RWPE1 (cell line): ENCODE measurements at regions not wholly inside any gene's neighbourhood (a gene's known extent, or its start where the extent isn't known, plus 50 kb on each side); places are given as distances from the start of the nearest gene placed in this dataset.

Source experiments
- CTCF ChIA-PET: fragments of 350-600 bp; sonication (Branson Sonifier 250); formaldehyde crosslinking; extraction: SDS; loops from one replicate; lab custom pipeline; 2021; lab: Yijun Ruan, JAX
- POLR2A ChIA-PET: fragments of 400-600 bp; formaldehyde crosslinking; extraction: SDS; loops from one replicate; lab custom pipeline; 2020; ENCODE audit warnings: antibody characterized with exemption; ENCODE audit not compliant: low non-redundant PET; lab: Yijun Ruan, JAX
- DNase-seq: peaks from one replicate; pipeline ENCODE4 v3.0.0; 2012; ENCODE audit warnings: low spot score
- H3K27ac ChIP-seq: fragments of 450-650 bp; 2 replicates; pipeline ENCODE4 v1.5.1; 2017
- TF ChIP-seq, protein P1 (sequence below): fragments of 450-650 bp; conservative IDR thresholded peaks from 2 replicates; pipeline ENCODE4 v1.5.1; 2017; ENCODE audit warnings: low read depth, mild to moderate bottlenecking

DNA sequence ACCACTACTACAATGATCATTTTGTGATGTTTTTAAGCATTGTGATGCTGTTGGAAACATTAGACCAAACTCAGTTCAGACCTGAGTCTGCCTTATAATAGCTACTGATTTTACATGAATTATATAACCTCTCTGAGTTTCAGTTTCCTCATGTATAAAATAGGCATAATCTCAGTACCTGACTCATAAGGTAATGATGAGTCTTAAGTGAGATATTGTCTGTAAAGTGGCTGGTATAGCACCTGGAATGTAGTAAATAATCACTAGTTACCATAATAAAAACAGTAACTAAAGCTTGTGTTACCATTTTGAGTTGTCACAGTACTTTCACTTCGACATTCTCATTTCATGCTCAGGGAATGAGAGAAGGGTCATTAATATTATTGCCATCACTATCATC lies 381.5 kb upstream of the SALL1 start:
- no peak overlapping the region for H3K27ac ChIP-seq
- peak; percentile 26 for DNase-seq
- POLR2A ChIA-PET: no interaction called here
- TF ChIP-seq, protein P1, sequence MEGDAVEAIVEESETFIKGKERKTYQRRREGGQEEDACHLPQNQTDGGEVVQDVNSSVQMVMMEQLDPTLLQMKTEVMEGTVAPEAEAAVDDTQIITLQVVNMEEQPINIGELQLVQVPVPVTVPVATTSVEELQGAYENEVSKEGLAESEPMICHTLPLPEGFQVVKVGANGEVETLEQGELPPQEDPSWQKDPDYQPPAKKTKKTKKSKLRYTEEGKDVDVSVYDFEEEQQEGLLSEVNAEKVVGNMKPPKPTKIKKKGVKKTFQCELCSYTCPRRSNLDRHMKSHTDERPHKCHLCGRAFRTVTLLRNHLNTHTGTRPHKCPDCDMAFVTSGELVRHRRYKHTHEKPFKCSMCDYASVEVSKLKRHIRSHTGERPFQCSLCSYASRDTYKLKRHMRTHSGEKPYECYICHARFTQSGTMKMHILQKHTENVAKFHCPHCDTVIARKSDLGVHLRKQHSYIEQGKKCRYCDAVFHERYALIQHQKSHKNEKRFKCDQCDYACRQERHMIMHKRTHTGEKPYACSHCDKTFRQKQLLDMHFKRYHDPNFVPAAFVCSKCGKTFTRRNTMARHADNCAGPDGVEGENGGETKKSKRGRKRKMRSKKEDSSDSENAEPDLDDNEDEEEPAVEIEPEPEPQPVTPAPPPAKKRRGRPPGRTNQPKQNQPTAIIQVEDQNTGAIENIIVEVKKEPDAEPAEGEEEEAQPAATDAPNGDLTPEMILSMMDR: no peak
- CTCF ChIA-PET: interaction anchor here (0.6 kb wide), 2 partner anchors 64 to 1677 kb away, joined by 3 read pairs; partner anchors contain the start of gene ZNF423

DNA sequence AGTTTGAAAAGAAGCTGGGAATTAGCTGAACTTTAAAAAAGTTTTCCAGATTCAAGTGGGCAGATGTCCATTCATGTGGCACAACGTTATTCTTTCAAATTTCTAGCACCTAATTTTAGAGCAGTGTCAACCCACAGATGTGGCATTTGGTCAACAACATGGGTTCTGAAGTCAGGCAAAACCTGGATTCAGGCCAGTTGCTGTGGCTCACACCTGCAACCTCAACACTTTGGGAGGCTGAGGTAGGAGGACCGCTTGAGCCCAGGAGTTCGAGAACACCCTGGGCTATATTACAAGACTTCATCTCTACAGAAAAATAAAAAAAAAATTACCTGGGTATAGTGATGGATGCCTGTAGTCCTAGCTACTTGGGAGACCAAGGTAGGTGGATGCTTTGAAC lies 380.2 kb upstream of the SALL1 start:
- no peak for DNase-seq
- TF ChIP-seq, protein P1: no peak
- CTCF ChIA-PET: no interaction called here
- no peak overlapping the region for H3K27ac ChIP-seq
- POLR2A ChIA-PET: no interaction called here

DNA sequence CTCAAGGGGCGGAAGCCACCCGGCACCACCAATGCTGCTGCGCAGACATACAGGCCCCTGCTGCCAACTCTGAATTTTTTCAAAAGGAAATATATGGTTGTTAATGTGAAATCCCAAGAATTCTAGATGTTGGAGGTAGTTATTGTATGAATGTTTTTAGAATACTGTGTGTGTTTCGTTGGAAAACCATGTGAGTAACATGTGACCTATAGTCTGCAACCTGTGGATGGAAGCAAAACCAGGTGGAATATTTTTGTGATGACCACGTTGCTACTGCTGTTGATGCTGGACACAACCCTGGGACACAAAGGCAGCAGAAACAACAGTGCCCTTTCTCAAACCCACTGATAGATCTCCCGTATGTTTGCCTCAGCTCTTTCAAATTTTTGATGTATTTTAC lies 376.3 kb upstream of the SALL1 start:
- no peak for DNase-seq
- TF ChIP-seq, protein P1: no peak
- ChIA-PET POLR2A (no interaction called here), CTCF (no interaction called here)
- H3K27ac ChIP-seq: no peak overlapping the region

DNA sequence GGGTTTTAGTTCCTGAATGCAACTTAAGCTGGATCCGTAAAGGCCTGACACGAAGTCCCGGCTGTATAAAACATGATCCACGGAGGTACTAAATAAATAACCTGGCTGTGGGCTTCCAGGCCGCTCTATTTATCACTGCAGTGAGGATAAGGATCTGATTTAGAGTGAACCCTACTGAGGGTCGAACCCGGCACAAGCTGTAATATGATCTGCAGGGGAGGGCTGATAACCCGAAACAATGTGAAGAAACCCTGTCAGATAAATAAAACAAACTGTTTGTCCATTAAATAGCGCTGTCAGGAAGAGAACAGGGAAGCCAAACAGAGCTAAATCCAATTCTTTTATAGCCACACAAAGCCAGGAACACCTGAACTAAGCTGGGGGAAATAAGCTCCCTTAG lies 375.6 kb upstream of the SALL1 start:
- ChIA-PET CTCF (interaction anchor here (0.7 kb wide), 1 partner anchor 358 kb away, joined by 5 read pairs; no protein-coding TSS in a partner anchor), POLR2A (no interaction called here)
- DNase-seq: no peak
- TF ChIP-seq, protein P1: no peak
- no peak overlapping the region for H3K27ac ChIP-seq

DNA sequence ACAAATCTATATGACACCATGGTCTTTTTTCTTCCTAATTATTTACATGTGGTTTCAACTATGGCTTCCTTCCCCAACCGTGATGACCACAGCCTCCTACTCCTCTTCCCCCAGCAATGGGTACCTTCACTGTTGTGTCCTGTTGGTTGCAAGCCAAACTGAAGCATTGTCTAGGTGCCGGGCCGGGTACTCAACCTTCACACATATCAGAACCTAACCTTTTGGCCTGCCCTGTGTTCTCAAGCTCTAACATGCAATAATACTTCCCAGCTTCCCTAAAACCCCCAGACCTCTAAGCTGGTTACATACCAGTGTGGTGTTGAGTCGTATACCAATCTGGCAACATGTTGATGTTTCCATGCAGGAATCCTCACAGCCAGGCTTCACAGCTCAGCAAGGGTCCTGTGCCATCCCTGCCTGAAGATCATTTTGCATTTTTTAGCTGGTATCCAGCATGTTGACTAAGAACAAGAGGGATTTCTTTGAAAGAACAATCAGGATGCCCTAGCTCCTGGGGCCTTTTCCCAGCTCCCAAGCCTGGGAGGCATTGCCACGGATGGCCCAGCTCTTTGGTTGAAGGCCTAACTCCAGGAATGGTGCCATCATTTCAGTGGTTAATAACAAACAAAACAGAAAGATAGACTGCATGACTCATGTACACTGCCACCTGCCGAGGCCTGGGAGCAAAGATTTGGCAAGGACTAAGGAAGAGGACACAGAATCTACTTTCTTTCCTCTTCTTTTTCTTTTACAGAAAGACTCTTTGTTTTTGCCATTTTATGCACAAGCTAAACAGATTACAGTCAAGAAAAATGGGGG lies 373.7 kb upstream of the SALL1 start:
- TF ChIP-seq, protein P1: no peak
- CTCF ChIA-PET: interaction anchor here (0.5 to 0.6 kb wide), 2 partner anchors 20 to 87 kb away, joined by 3 read pairs; no protein-coding TSS in a partner anchor
- POLR2A ChIA-PET: no interaction called here
- peak; percentile 16 for DNase-seq
- H3K27ac ChIP-seq: no peak overlapping the region

DNA sequence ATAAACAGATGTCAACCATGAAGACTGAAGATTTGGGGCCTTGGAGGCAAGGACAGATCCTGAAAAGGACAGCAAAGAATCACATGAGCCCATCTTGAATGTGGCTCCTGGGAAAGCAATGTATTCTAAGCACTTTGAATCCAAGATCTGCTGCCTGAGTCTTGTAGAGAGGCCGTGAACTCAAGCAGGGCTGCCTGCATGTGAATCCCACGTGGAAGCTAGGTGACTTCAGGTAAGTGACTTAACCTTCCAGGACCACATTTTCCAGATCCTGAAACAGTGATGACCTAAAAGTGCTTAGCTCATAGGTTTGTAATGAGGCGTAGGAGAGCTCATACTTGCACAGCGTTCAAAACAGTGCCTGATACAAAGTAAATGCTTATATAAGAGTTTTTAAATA lies 373.0 kb upstream of the SALL1 start:
- no peak overlapping the region for H3K27ac ChIP-seq
- POLR2A ChIA-PET: no interaction called here

More for the DNA sequence above, 373.0 kb upstream of the SALL1 start:
- no peak for DNase-seq
- CTCF ChIA-PET: interaction anchor here (0.6 kb wide), 1 partner anchor 86 kb away, joined by 3 read pairs; no protein-coding TSS in a partner anchor
- TF ChIP-seq, protein P1: no peak
